ENCODE measurements at regions not wholly inside any gene's neighbourhood (a gene's known extent, or its start where the extent isn't known, plus 50 kb on each side); places are given as distances from the start of the nearest gene placed in this dataset.

DNA sequence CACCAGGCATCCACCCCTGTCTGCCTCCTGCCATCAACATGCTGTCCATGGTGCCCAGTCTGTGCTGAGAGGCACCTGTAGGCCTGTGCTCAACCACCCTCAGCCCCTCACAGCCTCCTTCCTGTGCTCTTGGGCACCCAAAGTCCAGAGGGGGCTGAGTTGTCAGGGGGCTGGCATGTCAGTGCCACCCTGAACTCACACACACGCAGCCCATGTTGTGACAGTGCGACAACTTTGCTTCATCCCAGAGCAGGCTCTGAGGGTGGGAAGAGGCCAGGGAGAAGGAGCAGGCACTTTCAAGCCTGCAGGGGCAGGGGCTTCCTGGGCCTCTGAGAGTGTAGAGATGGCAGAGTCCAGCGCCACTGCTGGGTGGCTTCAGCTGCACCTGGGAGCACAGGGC lies 491.0 kb downstream of the TMEM135 start:
- TF ChIP-seq, protein P1, sequence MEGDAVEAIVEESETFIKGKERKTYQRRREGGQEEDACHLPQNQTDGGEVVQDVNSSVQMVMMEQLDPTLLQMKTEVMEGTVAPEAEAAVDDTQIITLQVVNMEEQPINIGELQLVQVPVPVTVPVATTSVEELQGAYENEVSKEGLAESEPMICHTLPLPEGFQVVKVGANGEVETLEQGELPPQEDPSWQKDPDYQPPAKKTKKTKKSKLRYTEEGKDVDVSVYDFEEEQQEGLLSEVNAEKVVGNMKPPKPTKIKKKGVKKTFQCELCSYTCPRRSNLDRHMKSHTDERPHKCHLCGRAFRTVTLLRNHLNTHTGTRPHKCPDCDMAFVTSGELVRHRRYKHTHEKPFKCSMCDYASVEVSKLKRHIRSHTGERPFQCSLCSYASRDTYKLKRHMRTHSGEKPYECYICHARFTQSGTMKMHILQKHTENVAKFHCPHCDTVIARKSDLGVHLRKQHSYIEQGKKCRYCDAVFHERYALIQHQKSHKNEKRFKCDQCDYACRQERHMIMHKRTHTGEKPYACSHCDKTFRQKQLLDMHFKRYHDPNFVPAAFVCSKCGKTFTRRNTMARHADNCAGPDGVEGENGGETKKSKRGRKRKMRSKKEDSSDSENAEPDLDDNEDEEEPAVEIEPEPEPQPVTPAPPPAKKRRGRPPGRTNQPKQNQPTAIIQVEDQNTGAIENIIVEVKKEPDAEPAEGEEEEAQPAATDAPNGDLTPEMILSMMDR (IDR thresholded peaks at IDR 0.05): no peak
- TF ChIP-seq POLR2A (IDR thresholded peaks at IDR 0.05): no peak

Measured in heart left ventricle (tissue), 13 donors.